ENCODE measurements at regions not wholly inside any gene's neighbourhood (a gene's known extent, or its start where the extent isn't known, plus 50 kb on each side); places are given as distances from the start of the nearest gene placed in this dataset.

GRCh38 chr5:12845549-12846159 is 941.4 kb upstream of the CTNND2 start:
- H3K4me3 ChIP-seq (ENCODE audit: low read depth, low read length) = no peak overlapping the region
- TF ChIP-seq CTCF (IDR thresholded peaks at IDR 0.05; ENCODE audit: low read depth, low read length) = no peak
- no peak for TF ChIP-seq POLR2A (IDR thresholded peaks at IDR 0.05; ENCODE audit: extremely low read depth, insufficient read length)
- no peak for TF ChIP-seq MAX (IDR thresholded peaks at IDR 0.05; ENCODE audit: low read depth, low read length)
- TF ChIP-seq MYC (IDR thresholded peaks at IDR 0.05; ENCODE audit: low read depth, low read length) = no peak
- DNase-seq (ENCODE audit: low read depth) = no peak

GRCh38 chr5:12840972-12841371 is 936.7 kb upstream of the CTNND2 start:
- H3K4me3 ChIP-seq (ENCODE audit: low read depth, low read length) = no peak overlapping the region
- TF ChIP-seq MYC (IDR thresholded peaks at IDR 0.05; ENCODE audit: low read depth, low read length) (no peak), CTCF (IDR thresholded peaks at IDR 0.05; ENCODE audit: low read depth, low read length) (no peak), POLR2A (IDR thresholded peaks at IDR 0.05; ENCODE audit: extremely low read depth, insufficient read length) (no peak), MAX (IDR thresholded peaks at IDR 0.05; ENCODE audit: low read depth, low read length) (no peak)
- no peak for DNase-seq (ENCODE audit: low read depth)

- no peak for DNase-seq (ENCODE audit: low read depth)
- H3K4me3 ChIP-seq (ENCODE audit: low read depth, low read length) = no peak overlapping the region
- TF ChIP-seq MYC (IDR thresholded peaks at IDR 0.05; ENCODE audit: low read depth, low read length) = no peak
- no peak for TF ChIP-seq MAX (IDR thresholded peaks at IDR 0.05; ENCODE audit: low read depth, low read length)
- no peak for TF ChIP-seq CTCF (IDR thresholded peaks at IDR 0.05; ENCODE audit: low read depth, low read length)
- no peak for TF ChIP-seq POLR2A (IDR thresholded peaks at IDR 0.05; ENCODE audit: extremely low read depth, insufficient read length)
Measured at GRCh38 chr5:12837592-12837991, 933.3 kb upstream of the CTNND2 start.

- no peak for DNase-seq (ENCODE audit: low read depth)
- TF ChIP-seq MYC (IDR thresholded peaks at IDR 0.05; ENCODE audit: low read depth, low read length) (no peak), MAX (IDR thresholded peaks at IDR 0.05; ENCODE audit: low read depth, low read length) (no peak), CTCF (IDR thresholded peaks at IDR 0.05; ENCODE audit: low read depth, low read length) (no peak), POLR2A (IDR thresholded peaks at IDR 0.05; ENCODE audit: extremely low read depth, insufficient read length) (no peak)
- no peak overlapping the region for H3K4me3 ChIP-seq (ENCODE audit: low read depth, low read length)
Measured at GRCh38 chr5:12825163-12825562, 920.9 kb upstream of the CTNND2 start.

- TF ChIP-seq MAX (IDR thresholded peaks at IDR 0.05; ENCODE audit: low read depth, low read length) = no peak
Measured at GRCh38 chr5:12805165-12805698, 901.0 kb upstream of the CTNND2 start.

GRCh38 chr5:12799165-12799564 is 894.9 kb upstream of the CTNND2 start:
- DNase-seq (ENCODE audit: low read depth) = no peak
- H3K4me3 ChIP-seq (ENCODE audit: low read depth, low read length) = no peak overlapping the region
- TF ChIP-seq POLR2A (IDR thresholded peaks at IDR 0.05; ENCODE audit: extremely low read depth, insufficient read length) (no peak), CTCF (IDR thresholded peaks at IDR 0.05; ENCODE audit: low read depth, low read length) (no peak), MYC (IDR thresholded peaks at IDR 0.05; ENCODE audit: low read depth, low read length) (no peak), MAX (IDR thresholded peaks at IDR 0.05; ENCODE audit: low read depth, low read length) (no peak)

More at GRCh38 chr5:12805165-12805698, 901.0 kb upstream of the CTNND2 start:
- no peak overlapping the region for H3K4me3 ChIP-seq (ENCODE audit: low read depth, low read length)
- no peak for DNase-seq (ENCODE audit: low read depth)
